HEK293 (cell line): ENCODE measurements at regions not wholly inside any gene's neighbourhood (a gene's known extent, or its start where the extent isn't known, plus 50 kb on each side); places are given as distances from the start of the nearest gene placed in this dataset.

Source experiments
- CTCF ChIA-PET: fragments of 350-600 bp; formaldehyde crosslinking; extraction: SDS; loops from one replicate; lab custom pipeline; 2021; ENCODE audit warnings: antibody characterized with exemption; lab: Yijun Ruan, JAX
- POLR2A ChIA-PET: fragments of 300-600 bp; formaldehyde crosslinking; extraction: SDS; loops from one replicate; lab custom pipeline; 2020; ENCODE audit warnings: antibody characterized with exemption, inconsistent platforms; lab: Yijun Ruan, JAX
- H3K27ac ChIP-seq: fragments of 200-500 bp; sonication (Bioruptor generic); 2 replicates; pipeline ENCODE4 v1.5.1; 2014; ENCODE audit warnings: low read depth, low read length, control low read depth, inconsistent platforms; ENCODE audit errors: extremely low read depth
- H3K36me3 ChIP-seq, 2 experiments: fragments of 200-500 bp in 1 of 2; sonication (Bioruptor generic) in 1 of 2; 1 replicate in 1 of 2; 2 replicates in 1 of 2; pipeline ENCODE4 v1.5.1; 2014 to 2017; ENCODE audit warnings: inconsistent platforms in 2 of 2, low read length in 2 of 2; ENCODE audit not compliant: control insufficient read depth in 2 of 2, insufficient read depth in 1 of 2
- H3K4me1 ChIP-seq: fragments of 200-500 bp; sonication (Bioruptor generic); 2 replicates; pipeline ENCODE4 v1.5.1; 2014; ENCODE audit warnings: mild to moderate bottlenecking, low read length, inconsistent platforms; ENCODE audit not compliant: control insufficient read depth, insufficient read depth
- H3K4me3 ChIP-seq: 2 replicates; pipeline ENCODE4 v1.5.1; 2011; ENCODE audit warnings: low read depth, mild to moderate bottlenecking, control low read depth, low read length, moderate library complexity
- H3K9me3 ChIP-seq: fragments of 200-500 bp; sonication (Bioruptor generic); 2 replicates; pipeline ENCODE4 v1.5.1; 2014; ENCODE audit warnings: low read depth, low read length, inconsistent platforms; ENCODE audit not compliant: control insufficient read depth, insufficient read depth
- EGR2 ChIP-seq: fragments of 450-650 bp; formaldehyde crosslinking; IDR thresholded peaks from 2 replicates; pipeline ENCODE4 v1.5.1; 2016; ENCODE audit warnings: low read depth, missing biosample characterization, missing genetic modification characterization
- HOXA7 ChIP-seq: sonication (generic); formaldehyde crosslinking; IDR thresholded peaks from 2 replicates; pipeline ENCODE4 v1.8.1; 2022; ENCODE audit warnings: missing genetic modification reagents, borderline replicate concordance
- ZNF175 ChIP-seq: fragments of 450-650 bp; formaldehyde crosslinking; IDR thresholded peaks from 2 replicates; pipeline ENCODE4 v1.5.1; 2016; ENCODE audit warnings: missing biosample characterization, missing genetic modification characterization
- ZNF48 ChIP-seq: fragments of 450-650 bp; formaldehyde crosslinking; IDR thresholded peaks from 2 replicates; pipeline ENCODE4 v1.5.1; 2016; ENCODE audit warnings: missing biosample characterization, missing genetic modification characterization
- ZNF544 ChIP-seq: fragments of 450-650 bp; formaldehyde crosslinking; IDR thresholded peaks from 2 replicates; pipeline ENCODE4 v1.5.0; 2017; ENCODE audit warnings: missing biosample characterization, missing genetic modification characterization
- ZNF629 ChIP-seq: fragments of 450-650 bp; formaldehyde crosslinking; IDR thresholded peaks from 2 replicates; pipeline ENCODE4 v1.5.1; 2017; ENCODE audit warnings: missing biosample characterization, missing genetic modification characterization
- ZNF670 ChIP-seq: fragments of 450-650 bp; formaldehyde crosslinking; IDR thresholded peaks from 2 replicates; pipeline ENCODE4 v1.5.1; 2016; ENCODE audit warnings: missing biosample characterization, missing genetic modification characterization, low read depth
- ZNF747 ChIP-seq: fragments of 450-650 bp; formaldehyde crosslinking; IDR thresholded peaks from 2 replicates; pipeline ENCODE4 v1.5.1; 2016; ENCODE audit warnings: missing biosample characterization, missing genetic modification characterization
- ZSCAN23 ChIP-seq: fragments of 450-650 bp; formaldehyde crosslinking; IDR thresholded peaks from 2 replicates; pipeline ENCODE4 v1.5.1; 2016; ENCODE audit warnings: missing biosample characterization, missing genetic modification characterization
- ZSCAN30 ChIP-seq: fragments of 450-650 bp; IDR thresholded peaks from 2 replicates; pipeline ENCODE4 v1.5.1; 2018; ENCODE audit warnings: missing biosample characterization, mild to moderate bottlenecking, missing genetic modification characterization, moderate library complexity
- TF ChIP-seq, protein P1 (sequence below): fragments of 450-650 bp; formaldehyde crosslinking; IDR thresholded peaks from 2 replicates; pipeline ENCODE4 v1.5.1; 2016; ENCODE audit warnings: missing biosample characterization, missing genetic modification characterization
- TF ChIP-seq, protein P2 (sequence below): fragments of 450-650 bp; formaldehyde crosslinking; IDR thresholded peaks from 2 replicates; pipeline ENCODE4 v1.5.1; 2016; ENCODE audit warnings: missing biosample characterization, missing genetic modification characterization
- TF ChIP-seq, protein P3 (sequence below): IDR thresholded peaks from 2 replicates; pipeline ENCODE4 v1.6.1; 2011; ENCODE audit warnings: mild to moderate bottlenecking, low read depth, low read length, borderline replicate concordance
- TF ChIP-seq, protein P4 (sequence below): fragments of 450-650 bp; formaldehyde crosslinking; IDR thresholded peaks from 2 replicates; pipeline ENCODE4 v1.5.1; 2017; ENCODE audit warnings: missing biosample characterization, missing genetic modification characterization
- TF ChIP-seq, protein P5 (sequence below): fragments of 450-650 bp; formaldehyde crosslinking; optimal IDR thresholded peaks from 2 replicates; pipeline ENCODE3; 2016; ENCODE audit warnings: missing biosample characterization, mild to moderate bottlenecking, missing genetic modification characterization

DNA sequence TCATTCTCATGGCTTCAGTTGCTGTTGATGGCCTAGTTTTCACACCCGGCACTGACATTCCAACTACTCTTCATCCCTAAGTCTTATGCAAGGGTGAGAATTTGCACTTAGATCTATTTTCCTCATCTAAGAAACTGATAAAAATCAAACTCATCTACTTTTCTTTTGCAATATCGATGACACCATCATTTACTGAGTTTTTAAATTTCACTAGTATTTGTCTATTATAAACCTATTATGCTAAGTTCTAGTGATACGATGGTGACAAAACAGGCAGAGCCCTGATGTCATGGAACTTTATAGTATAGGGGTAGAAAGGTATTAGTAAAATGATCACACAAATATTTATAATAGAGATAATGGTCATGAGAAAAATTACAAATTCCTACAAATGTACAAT lies 167.9 kb upstream of the CITED2 start (continued):
- TF ChIP-seq, protein P1, sequence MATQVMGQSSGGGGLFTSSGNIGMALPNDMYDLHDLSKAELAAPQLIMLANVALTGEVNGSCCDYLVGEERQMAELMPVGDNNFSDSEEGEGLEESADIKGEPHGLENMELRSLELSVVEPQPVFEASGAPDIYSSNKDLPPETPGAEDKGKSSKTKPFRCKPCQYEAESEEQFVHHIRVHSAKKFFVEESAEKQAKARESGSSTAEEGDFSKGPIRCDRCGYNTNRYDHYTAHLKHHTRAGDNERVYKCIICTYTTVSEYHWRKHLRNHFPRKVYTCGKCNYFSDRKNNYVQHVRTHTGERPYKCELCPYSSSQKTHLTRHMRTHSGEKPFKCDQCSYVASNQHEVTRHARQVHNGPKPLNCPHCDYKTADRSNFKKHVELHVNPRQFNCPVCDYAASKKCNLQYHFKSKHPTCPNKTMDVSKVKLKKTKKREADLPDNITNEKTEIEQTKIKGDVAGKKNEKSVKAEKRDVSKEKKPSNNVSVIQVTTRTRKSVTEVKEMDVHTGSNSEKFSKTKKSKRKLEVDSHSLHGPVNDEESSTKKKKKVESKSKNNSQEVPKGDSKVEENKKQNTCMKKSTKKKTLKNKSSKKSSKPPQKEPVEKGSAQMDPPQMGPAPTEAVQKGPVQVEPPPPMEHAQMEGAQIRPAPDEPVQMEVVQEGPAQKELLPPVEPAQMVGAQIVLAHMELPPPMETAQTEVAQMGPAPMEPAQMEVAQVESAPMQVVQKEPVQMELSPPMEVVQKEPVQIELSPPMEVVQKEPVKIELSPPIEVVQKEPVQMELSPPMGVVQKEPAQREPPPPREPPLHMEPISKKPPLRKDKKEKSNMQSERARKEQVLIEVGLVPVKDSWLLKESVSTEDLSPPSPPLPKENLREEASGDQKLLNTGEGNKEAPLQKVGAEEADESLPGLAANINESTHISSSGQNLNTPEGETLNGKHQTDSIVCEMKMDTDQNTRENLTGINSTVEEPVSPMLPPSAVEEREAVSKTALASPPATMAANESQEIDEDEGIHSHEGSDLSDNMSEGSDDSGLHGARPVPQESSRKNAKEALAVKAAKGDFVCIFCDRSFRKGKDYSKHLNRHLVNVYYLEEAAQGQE (tag by site-specific recombination): no peak
- TF ChIP-seq, all 188 proteins: peak for 0

DNA sequence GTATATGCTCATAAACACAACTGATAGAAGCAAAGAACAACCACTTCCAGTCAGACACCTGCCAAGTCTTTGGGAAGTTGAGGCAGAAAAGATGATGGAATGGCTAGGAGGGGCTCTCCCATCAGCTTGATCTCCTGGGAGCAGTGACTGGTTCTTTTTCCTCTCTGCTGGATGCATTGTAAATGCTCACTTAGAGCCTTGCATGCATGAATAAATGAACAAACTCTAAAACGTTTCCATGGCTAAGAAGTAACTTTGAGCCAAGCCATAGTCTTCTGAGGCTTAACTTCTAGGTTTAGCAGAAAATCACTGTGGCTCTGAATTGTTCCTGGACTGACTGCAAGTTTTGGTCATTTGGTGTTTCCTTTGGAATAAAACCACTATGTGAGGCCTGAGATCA lies 166.4 kb upstream of the CITED2 start:
- H3K4me3 ChIP-seq: no peak overlapping the region
- H3K4me1 ChIP-seq: peaks cover 10% of the 10 kb centered on the region
- no peak overlapping the region for H3K27ac ChIP-seq
- CTCF ChIA-PET: interaction anchor here (0.5 to 0.8 kb wide), 4 partner anchors 149 to 216 kb away, joined by 3 to 5 read pairs (median 4); no protein-coding TSS in a partner anchor
- no peak for TF ChIP-seq ZNF48 (tag by site-specific recombination)
- no peak for TF ChIP-seq ZSCAN30
- TF ChIP-seq, protein P2, sequence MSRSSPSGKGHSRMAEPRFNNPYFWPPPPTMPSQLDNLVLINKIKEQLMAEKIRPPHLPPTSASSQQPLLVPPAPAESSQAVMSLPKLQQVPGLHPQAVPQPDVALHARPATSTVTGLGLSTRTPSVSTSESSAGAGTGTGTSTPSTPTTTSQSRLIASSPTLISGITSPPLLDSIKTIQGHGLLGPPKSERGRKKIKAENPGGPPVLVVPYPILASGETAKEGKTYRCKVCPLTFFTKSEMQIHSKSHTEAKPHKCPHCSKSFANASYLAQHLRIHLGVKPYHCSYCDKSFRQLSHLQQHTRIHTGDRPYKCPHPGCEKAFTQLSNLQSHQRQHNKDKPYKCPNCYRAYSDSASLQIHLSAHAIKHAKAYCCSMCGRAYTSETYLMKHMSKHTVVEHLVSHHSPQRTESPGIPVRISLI (tag by site-specific recombination): no peak
- TF ChIP-seq, all 188 proteins: peak for 0
- no peaks in the 10 kb centered on the region for H3K9me3 ChIP-seq
- POLR2A ChIA-PET: interaction anchor here (0.8 kb wide), 1 partner anchor 166 kb away, joined by 3 read pairs; the partner anchor contains the start of gene CITED2
- no peaks in the 10 kb centered on the region for H3K36me3 ChIP-seq

DNA sequence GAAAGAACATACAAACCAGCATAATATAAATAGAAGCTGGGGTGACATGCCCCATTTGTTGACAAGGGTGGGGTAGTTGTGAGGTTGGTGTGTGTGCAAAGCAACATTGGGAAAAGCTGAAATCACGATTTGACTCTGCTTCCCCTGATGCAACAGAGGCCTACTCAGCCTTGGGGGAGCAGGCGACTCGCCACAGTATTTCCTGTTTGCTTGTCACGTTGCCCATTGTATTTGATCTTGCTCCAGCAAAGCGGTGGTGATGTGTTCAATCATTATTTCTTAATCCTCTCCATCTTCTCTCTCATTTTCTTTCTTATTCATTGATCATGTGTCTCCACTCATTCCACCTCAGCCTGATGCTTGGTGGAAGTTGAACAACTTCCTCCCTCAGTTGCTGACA lies 165.8 kb upstream of the CITED2 start:
- Histone ChIP-seq H3K4me3 (no peak overlapping the region), H3K27ac (no peak overlapping the region), H3K9me3 (no peaks in the 10 kb centered on the region), H3K4me1 (peaks cover 7% of the 10 kb centered on the region), H3K36me3 (no peaks in the 10 kb centered on the region)
- TF ChIP-seq, protein P3, sequence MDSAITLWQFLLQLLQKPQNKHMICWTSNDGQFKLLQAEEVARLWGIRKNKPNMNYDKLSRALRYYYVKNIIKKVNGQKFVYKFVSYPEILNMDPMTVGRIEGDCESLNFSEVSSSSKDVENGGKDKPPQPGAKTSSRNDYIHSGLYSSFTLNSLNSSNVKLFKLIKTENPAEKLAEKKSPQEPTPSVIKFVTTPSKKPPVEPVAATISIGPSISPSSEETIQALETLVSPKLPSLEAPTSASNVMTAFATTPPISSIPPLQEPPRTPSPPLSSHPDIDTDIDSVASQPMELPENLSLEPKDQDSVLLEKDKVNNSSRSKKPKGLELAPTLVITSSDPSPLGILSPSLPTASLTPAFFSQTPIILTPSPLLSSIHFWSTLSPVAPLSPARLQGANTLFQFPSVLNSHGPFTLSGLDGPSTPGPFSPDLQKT: no peak
- TF ChIP-seq EGR2 (no peak), ZNF670 (tag by site-specific recombination) (no peak), ZNF629 (no peak), ZNF175 (tag by site-specific recombination) (no peak), ZNF544 (no peak), HOXA7 (CRISPR knock-in tag) (no peak), ZSCAN23 (tag by site-specific recombination) (no peak), ZNF747 (no peak)
- TF ChIP-seq, protein P4, sequence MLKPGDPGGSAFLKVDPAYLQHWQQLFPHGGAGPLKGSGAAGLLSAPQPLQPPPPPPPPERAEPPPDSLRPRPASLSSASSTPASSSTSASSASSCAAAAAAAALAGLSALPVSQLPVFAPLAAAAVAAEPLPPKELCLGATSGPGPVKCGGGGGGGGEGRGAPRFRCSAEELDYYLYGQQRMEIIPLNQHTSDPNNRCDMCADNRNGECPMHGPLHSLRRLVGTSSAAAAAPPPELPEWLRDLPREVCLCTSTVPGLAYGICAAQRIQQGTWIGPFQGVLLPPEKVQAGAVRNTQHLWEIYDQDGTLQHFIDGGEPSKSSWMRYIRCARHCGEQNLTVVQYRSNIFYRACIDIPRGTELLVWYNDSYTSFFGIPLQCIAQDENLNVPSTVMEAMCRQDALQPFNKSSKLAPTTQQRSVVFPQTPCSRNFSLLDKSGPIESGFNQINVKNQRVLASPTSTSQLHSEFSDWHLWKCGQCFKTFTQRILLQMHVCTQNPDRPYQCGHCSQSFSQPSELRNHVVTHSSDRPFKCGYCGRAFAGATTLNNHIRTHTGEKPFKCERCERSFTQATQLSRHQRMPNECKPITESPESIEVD (tag by site-specific recombination): no peak
- TF ChIP-seq, protein P5, sequence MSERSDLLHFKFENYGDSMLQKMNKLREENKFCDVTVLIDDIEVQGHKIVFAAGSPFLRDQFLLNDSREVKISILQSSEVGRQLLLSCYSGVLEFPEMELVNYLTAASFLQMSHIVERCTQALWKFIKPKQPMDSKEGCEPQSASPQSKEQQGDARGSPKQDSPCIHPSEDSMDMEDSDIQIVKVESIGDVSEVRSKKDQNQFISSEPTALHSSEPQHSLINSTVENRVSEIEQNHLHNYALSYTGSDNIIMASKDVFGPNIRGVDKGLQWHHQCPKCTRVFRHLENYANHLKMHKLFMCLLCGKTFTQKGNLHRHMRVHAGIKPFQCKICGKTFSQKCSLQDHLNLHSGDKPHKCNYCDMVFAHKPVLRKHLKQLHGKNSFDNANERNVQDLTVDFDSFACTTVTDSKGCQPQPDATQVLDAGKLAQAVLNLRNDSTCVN: no peak
- ChIA-PET CTCF (interaction anchor here (0.5 to 0.7 kb wide), 3 partner anchors 150 to 217 kb away, joined by 3 to 5 read pairs (median 3); no protein-coding TSS in a partner anchor), POLR2A (interaction anchor here (0.8 kb wide), 1 partner anchor 165 kb away, joined by 3 read pairs; the partner anchor contains the start of gene CITED2)
